IMR-90 (cell line): ENCODE measurements at regions not wholly inside any gene's neighbourhood (a gene's known extent, or its start where the extent isn't known, plus 50 kb on each side); places are given as distances from the start of the nearest gene placed in this dataset.

Experiments used
- CEBPB ChIP-seq: IDR thresholded peaks from 2 replicates; pipeline ENCODE4 v1.6.1; 2012; ENCODE audit warnings: low read depth, low read length, improper control_type of control experiment
- CTCF ChIP-seq: conservative IDR thresholded peaks from 2 replicates; pipeline ENCODE4 v1.5.1; 2012; ENCODE audit warnings: mild to moderate bottlenecking, low read depth, low read length, improper control_type of control experiment
- ELK1 ChIP-seq: fragments of 150-350 bp; IDR thresholded peaks from 2 replicates; pipeline ENCODE4 v1.6.1; 2016; ENCODE audit warnings: low read depth, mild to moderate bottlenecking, low read length, moderate library complexity, borderline replicate concordance
- FOS ChIP-seq: fragments of 150-350 bp; IDR thresholded peaks from 2 replicates; pipeline ENCODE4 v1.6.1; 2016; ENCODE audit warnings: low read depth, low read length
- MAZ ChIP-seq: IDR thresholded peaks from 2 replicates; pipeline ENCODE4 v1.6.1; 2012; ENCODE audit warnings: low read depth, mild to moderate bottlenecking, low read length, improper control_type of control experiment, moderate library complexity, borderline replicate concordance
- MXI1 ChIP-seq: IDR thresholded peaks from 2 replicates; pipeline ENCODE4 v1.6.1; 2012; ENCODE audit warnings: low read depth, mild to moderate bottlenecking, low read length, moderate library complexity, borderline replicate concordance
- POLR2A ChIP-seq: IDR thresholded peaks from 2 replicates; pipeline ENCODE4 v1.6.1; 2012; ENCODE audit warnings: mild to moderate bottlenecking, low read depth, low read length
- RAD21 ChIP-seq: IDR thresholded peaks from 2 replicates; pipeline ENCODE4 v1.6.1; 2012; ENCODE audit warnings: low read length, improper control_type of control experiment
- RCOR1 ChIP-seq: IDR thresholded peaks from 2 replicates; pipeline ENCODE4 v1.6.1; 2012; ENCODE audit warnings: mild to moderate bottlenecking, low read length, improper control_type of control experiment; ENCODE audit not compliant: insufficient replicate concordance
- RFX5 ChIP-seq: IDR thresholded peaks from 2 replicates; pipeline ENCODE4 v1.8.0; 2012; ENCODE audit warnings: low read depth, mild to moderate bottlenecking, low read length, moderate library complexity
- SMC3 ChIP-seq: fragments of 150-350 bp; IDR thresholded peaks from 2 replicates; pipeline ENCODE4 v1.6.1; 2016; ENCODE audit warnings: low read depth, mild to moderate bottlenecking, antibody characterized with exemption, low read length, moderate library complexity

GRCh38 chr4:32207456-32207855 is 1487.3 kb downstream of the PCDH7 start:
- TF ChIP-seq SMC3 (no peak), CTCF (no peak), RAD21 (no peak), POLR2A (no peak), RCOR1 (no peak), CEBPB (no peak), RFX5 (no peak), MXI1 (no peak), MAZ (no peak), FOS (no peak), ELK1 (no peak)
